ENCODE measurements at regions not wholly inside any gene's neighbourhood (a gene's known extent, or its start where the extent isn't known, plus 50 kb on each side); places are given as distances from the start of the nearest gene placed in this dataset.

DNA sequence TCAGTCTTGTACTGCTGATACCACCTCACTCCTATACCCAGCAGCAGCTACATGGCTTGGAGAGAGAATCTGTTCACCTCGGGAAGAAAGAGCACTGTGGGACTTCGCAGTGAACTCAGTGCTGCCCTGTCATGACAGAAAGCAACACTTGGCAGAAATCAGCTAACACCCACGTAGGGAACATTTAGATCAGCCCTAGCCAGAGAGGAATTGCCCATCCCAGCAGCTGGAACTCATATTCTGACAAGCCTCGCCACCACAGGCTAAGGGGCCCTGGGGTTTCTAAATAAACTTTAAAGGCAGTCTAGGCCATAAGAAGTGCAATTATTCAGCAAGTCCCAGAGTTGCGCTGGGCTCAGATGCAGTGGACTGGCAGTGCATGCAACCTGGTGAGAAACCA, 1266.8 kb downstream of the GRIK2 start (continued):
- TF ChIP-seq, protein P1, sequence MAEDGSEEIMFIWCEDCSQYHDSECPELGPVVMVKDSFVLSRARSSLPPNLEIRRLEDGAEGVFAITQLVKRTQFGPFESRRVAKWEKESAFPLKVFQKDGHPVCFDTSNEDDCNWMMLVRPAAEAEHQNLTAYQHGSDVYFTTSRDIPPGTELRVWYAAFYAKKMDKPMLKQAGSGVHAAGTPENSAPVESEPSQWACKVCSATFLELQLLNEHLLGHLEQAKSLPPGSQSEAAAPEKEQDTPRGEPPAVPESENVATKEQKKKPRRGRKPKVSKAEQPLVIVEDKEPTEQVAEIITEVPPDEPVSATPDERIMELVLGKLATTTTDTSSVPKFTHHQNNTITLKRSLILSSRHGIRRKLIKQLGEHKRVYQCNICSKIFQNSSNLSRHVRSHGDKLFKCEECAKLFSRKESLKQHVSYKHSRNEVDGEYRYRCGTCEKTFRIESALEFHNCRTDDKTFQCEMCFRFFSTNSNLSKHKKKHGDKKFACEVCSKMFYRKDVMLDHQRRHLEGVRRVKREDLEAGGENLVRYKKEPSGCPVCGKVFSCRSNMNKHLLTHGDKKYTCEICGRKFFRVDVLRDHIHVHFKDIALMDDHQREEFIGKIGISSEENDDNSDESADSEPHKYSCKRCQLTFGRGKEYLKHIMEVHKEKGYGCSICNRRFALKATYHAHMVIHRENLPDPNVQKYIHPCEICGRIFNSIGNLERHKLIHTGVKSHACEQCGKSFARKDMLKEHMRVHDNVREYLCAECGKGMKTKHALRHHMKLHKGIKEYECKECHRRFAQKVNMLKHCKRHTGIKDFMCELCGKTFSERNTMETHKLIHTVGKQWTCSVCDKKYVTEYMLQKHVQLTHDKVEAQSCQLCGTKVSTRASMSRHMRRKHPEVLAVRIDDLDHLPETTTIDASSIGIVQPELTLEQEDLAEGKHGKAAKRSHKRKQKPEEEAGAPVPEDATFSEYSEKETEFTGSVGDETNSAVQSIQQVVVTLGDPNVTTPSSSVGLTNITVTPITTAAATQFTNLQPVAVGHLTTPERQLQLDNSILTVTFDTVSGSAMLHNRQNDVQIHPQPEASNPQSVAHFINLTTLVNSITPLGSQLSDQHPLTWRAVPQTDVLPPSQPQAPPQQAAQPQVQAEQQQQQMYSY (CRISPR knock-in tag; IDR thresholded peaks at IDR 0.05) = no peak
- TF ChIP-seq ZNF121 (CRISPR knock-in tag; IDR thresholded peaks at IDR 0.05) (no peak), CBFB (CRISPR knock-in tag; IDR thresholded peaks at IDR 0.05; ENCODE audit: low read depth) (no peak)
- TF ChIP-seq, protein P2, sequence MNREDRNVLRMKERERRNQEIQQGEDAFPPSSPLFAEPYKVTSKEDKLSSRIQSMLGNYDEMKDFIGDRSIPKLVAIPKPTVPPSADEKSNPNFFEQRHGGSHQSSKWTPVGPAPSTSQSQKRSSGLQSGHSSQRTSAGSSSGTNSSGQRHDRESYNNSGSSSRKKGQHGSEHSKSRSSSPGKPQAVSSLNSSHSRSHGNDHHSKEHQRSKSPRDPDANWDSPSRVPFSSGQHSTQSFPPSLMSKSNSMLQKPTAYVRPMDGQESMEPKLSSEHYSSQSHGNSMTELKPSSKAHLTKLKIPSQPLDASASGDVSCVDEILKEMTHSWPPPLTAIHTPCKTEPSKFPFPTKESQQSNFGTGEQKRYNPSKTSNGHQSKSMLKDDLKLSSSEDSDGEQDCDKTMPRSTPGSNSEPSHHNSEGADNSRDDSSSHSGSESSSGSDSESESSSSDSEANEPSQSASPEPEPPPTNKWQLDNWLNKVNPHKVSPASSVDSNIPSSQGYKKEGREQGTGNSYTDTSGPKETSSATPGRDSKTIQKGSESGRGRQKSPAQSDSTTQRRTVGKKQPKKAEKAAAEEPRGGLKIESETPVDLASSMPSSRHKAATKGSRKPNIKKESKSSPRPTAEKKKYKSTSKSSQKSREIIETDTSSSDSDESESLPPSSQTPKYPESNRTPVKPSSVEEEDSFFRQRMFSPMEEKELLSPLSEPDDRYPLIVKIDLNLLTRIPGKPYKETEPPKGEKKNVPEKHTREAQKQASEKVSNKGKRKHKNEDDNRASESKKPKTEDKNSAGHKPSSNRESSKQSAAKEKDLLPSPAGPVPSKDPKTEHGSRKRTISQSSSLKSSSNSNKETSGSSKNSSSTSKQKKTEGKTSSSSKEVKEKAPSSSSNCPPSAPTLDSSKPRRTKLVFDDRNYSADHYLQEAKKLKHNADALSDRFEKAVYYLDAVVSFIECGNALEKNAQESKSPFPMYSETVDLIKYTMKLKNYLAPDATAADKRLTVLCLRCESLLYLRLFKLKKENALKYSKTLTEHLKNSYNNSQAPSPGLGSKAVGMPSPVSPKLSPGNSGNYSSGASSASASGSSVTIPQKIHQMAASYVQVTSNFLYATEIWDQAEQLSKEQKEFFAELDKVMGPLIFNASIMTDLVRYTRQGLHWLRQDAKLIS (CRISPR knock-in tag; IDR thresholded peaks at IDR 0.05; ENCODE audit: borderline replicate concordance) = no peak

DNA sequence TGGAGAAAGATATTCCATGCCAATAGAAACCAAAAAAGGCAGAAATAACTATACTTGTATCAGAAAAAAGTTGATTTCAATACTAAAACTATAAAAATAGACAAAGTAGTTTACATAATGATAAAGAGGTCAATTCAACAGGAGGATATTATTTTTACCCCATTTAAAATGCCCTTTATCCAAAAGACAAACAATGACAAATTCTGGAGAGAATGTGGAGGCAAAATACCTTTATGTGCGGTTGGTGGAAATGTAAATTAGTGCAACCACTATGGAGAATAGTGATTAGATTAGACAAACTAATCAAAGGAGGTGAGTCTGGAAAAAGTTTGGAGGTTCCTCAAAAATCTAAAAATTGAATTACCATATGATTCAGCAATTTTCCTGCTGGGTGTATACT, 1262.3 kb downstream of the GRIK2 start:
- no peaks in the 10 kb centered on the region for H3K36me3 Mint-ChIP-seq
- no peak for ATAC-seq
- CTCF ChIA-PET = no interaction called here
- POLR2A ChIA-PET = no interaction called here
- H3K4me1 Mint-ChIP-seq = no peaks in the 10 kb centered on the region
- peaks cover 22% of the 10 kb centered on the region for H3K9me3 Mint-ChIP-seq
- no peak overlapping the region for H3K4me3 Mint-ChIP-seq
- no peak for DNase-seq (ENCODE audit: low spot score)
- H3K27ac Mint-ChIP-seq = no peak overlapping the region
- H3K27me3 Mint-ChIP-seq (ENCODE audit: low read depth) = no peaks in the 10 kb centered on the region
- TF ChIP-seq ERG (CRISPR knock-in tag; IDR thresholded peaks at IDR 0.05) = no peak
- no peak for TF ChIP-seq IRF1 (CRISPR knock-in tag; IDR thresholded peaks at IDR 0.05)
- TF ChIP-seq MXD4 (CRISPR knock-in tag; IDR thresholded peaks at IDR 0.05; ENCODE audit: borderline replicate concordance) = no peak
- no peak for TF ChIP-seq CTCF (IDR thresholded peaks at IDR 0.05)
- no peak for TF ChIP-seq E2F5 (CRISPR knock-in tag; IDR thresholded peaks at IDR 0.05)
- TF ChIP-seq, protein P3, sequence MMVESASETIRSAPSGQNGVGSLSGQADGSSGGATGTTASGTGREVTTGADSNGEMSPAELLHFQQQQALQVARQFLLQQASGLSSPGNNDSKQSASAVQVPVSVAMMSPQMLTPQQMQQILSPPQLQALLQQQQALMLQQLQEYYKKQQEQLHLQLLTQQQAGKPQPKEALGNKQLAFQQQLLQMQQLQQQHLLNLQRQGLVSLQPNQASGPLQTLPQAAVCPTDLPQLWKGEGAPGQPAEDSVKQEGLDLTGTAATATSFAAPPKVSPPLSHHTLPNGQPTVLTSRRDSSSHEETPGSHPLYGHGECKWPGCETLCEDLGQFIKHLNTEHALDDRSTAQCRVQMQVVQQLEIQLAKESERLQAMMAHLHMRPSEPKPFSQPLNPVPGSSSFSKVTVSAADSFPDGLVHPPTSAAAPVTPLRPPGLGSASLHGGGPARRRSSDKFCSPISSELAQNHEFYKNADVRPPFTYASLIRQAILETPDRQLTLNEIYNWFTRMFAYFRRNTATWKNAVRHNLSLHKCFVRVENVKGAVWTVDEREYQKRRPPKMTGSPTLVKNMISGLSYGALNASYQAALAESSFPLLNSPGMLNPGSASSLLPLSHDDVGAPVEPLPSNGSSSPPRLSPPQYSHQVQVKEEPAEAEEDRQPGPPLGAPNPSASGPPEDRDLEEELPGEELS (CRISPR knock-in tag; IDR thresholded peaks at IDR 0.05) = no peak
- no peak for TF ChIP-seq ZNF121 (CRISPR knock-in tag; IDR thresholded peaks at IDR 0.05)
- no peak for TF ChIP-seq MYBL2 (CRISPR knock-in tag; IDR thresholded peaks at IDR 0.05)
- TF ChIP-seq HMGXB4 (CRISPR knock-in tag; IDR thresholded peaks at IDR 0.05) = no peak
- TF ChIP-seq ZNF512 (CRISPR knock-in tag; IDR thresholded peaks at IDR 0.05; ENCODE audit: borderline replicate concordance) = no peak

Data from WTC11 (cell line).